GM12878 (cell line): ENCODE measurements at regions not wholly inside any gene's neighbourhood (a gene's known extent, or its start where the extent isn't known, plus 50 kb on each side); places are given as distances from the start of the nearest gene placed in this dataset.
A peak's percentile ranks its signal among the peaks of the same experiment; 100 is the strongest.

Experiments used
- ATAC-seq: fragments of 200-7000 bp; cut with Tn5 transposase; 3 replicates; pipeline ENCODE4 v1.9.1; 2020; ENCODE audit warnings: mild to moderate bottlenecking, moderate library complexity
- BruUV-seq: library from RNA; stranded (reverse); fragments of 400-500 nt; replicated peaks from 2 replicates; lab custom pipeline; 2021; lab: Mats Ljungman, UMichigan
- CTCF ChIA-PET: fragments of 300-600 bp; sonication (Branson Sonifier 250); formaldehyde crosslinking; extraction: SDS; loops from one replicate; lab custom pipeline; 2021; ENCODE audit warnings: inconsistent platforms; lab: Yijun Ruan, JAX
- POLR2A ChIA-PET: fragments of 350-600 bp; formaldehyde crosslinking; extraction: SDS; loops from one replicate; lab custom pipeline; 2021; ENCODE audit warnings: inconsistent platforms; lab: Charles Lee
- RAD21 ChIA-PET: fragments of 300-600 bp; sonication (Branson Sonifier 250); formaldehyde crosslinking; loops from one replicate; lab custom pipeline; 2023; ENCODE audit warnings: antibody characterized with exemption; ENCODE audit not compliant: unreplicated experiment; lab: Charles Lee
- SMC1A ChIA-PET: fragments of 300-600 bp; sonication (Branson Sonifier 250); formaldehyde crosslinking; loops from one replicate; lab custom pipeline; 2023; ENCODE audit not compliant: unreplicated experiment, uncharacterized antibody; lab: Charles Lee
- DNase-seq: peaks from one replicate; pipeline ENCODE4 v3.0.0-alpha.2; 2011; ENCODE audit warnings: low read depth, low spot score
- FAIRE-seq: peaks from 3 replicates; lab custom pipeline; 2011; peaks lifted over from hg19 to GRCh38; lab: Jason Lieb, UNC
- H2AFZ ChIP-seq: 2 replicates; pipeline ENCODE4 v1.6.0; 2011; ENCODE audit warnings: low read depth, low read length, control low read depth; ENCODE audit not compliant: control insufficient read depth
- H3K27ac ChIP-seq: 2 replicates; pipeline ENCODE4 v1.5.1; 2011; ENCODE audit warnings: control low read depth; ENCODE audit not compliant: control insufficient read depth, insufficient read depth
- H3K27me3 ChIP-seq, 2 experiments: replicated peaks in 1 of 2; 2 replicates each; pipeline versions ENCODE4 v1.6.0 to v1.6.1; 2011; ENCODE audit warnings: low read length in 1 of 2; ENCODE audit not compliant: control insufficient read depth in 2 of 2, insufficient read depth in 2 of 2
- H3K36me3 ChIP-seq, 2 experiments: 2 replicates each; pipeline ENCODE4 v1.5.1; 2011; ENCODE audit warnings: low read length in 1 of 2; ENCODE audit not compliant: control insufficient read depth in 2 of 2, insufficient read depth in 2 of 2
- H3K4me1 ChIP-seq: 2 replicates; pipeline ENCODE4 v1.6.1; 2011; ENCODE audit warnings: mild to moderate bottlenecking, low read length, moderate library complexity, mixed read lengths; ENCODE audit not compliant: control insufficient read depth, insufficient read depth
- H3K4me2 ChIP-seq: 2 replicates; pipeline ENCODE4 v1.6.0; 2011; ENCODE audit warnings: control low read depth; ENCODE audit not compliant: control insufficient read depth, insufficient read depth
- H3K4me3 ChIP-seq: fragments of 200-600 bp; sonication (generic); 2 replicates; pipeline ENCODE4 v1.5.1; 2016
- H3K79me2 ChIP-seq: 2 replicates; pipeline ENCODE4 v1.6.0; 2011; ENCODE audit warnings: low read length; ENCODE audit not compliant: control insufficient read depth, insufficient read depth
- H3K9ac ChIP-seq: 2 replicates; pipeline ENCODE4 v1.8.0; 2011; ENCODE audit warnings: low read length, control low read depth, mixed read lengths; ENCODE audit not compliant: control insufficient read depth, insufficient read depth
- H3K9me3 ChIP-seq: replicated peaks from 3 replicates; pipeline ENCODE4 v1.5.1; 2011; ENCODE audit warnings: mild to moderate bottlenecking, low read length; ENCODE audit not compliant: control insufficient read depth, insufficient read depth
- H4K20me1 ChIP-seq: 2 replicates; pipeline ENCODE4 v1.6.0; 2011; ENCODE audit not compliant: control insufficient read depth, insufficient read depth
- BHLHE40 ChIP-seq, 2 experiments: fragments of 450-650 bp in 1 of 2; IDR thresholded peaks; 2 replicates each; pipeline ENCODE4 v1.6.1; 2011 to 2017; ENCODE audit warnings: low read depth in 2 of 2, borderline replicate concordance in 1 of 2, improper control_type of control experiment in 1 of 2, low read length in 1 of 2, mild to moderate bottlenecking in 1 of 2
- BRCA1 ChIP-seq: IDR thresholded peaks from 2 replicates; pipeline ENCODE4 v1.6.1; 2011; ENCODE audit warnings: low read depth, low read length, improper control_type of control experiment
- CREB1 ChIP-seq: IDR thresholded peaks from 2 replicates; pipeline ENCODE4 v1.6.1; 2012; ENCODE audit warnings: low read depth, mild to moderate bottlenecking, inconsistent platforms
- CTCF ChIP-seq, 3 experiments: IDR thresholded peaks in 2 of 3; conservative IDR thresholded peaks in 1 of 3; 2 replicates each; pipeline ENCODE4 v1.5.1; 2011; ENCODE audit warnings: low read depth in 3 of 3, low read length in 3 of 3, mild to moderate bottlenecking in 3 of 3, control low read depth in 2 of 3, moderate library complexity in 2 of 3, inconsistent platforms in 1 of 3, mixed read lengths in 1 of 3; ENCODE audit not compliant: control insufficient read depth in 2 of 3, insufficient read depth in 1 of 3; ENCODE audit errors: extremely low read depth in 1 of 3
- EP300 ChIP-seq, 2 experiments: fragments of 150-350 bp in 1 of 2; IDR thresholded peaks; 2 replicates each; pipeline ENCODE4 v1.6.1; 2011 to 2012; ENCODE audit warnings: low read depth in 2 of 2, low read length in 2 of 2, borderline replicate concordance in 1 of 2, improper control_type of control experiment in 1 of 2, inconsistent platforms in 1 of 2; ENCODE audit not compliant: control insufficient read depth in 1 of 2
- EZH2 ChIP-seq: IDR thresholded peaks from 2 replicates; pipeline ENCODE4 v1.6.1; 2012; ENCODE audit warnings: low read depth, mild to moderate bottlenecking, control low read depth, inconsistent platforms, low read length, borderline replicate concordance; ENCODE audit not compliant: control insufficient read depth
- MYC ChIP-seq: IDR thresholded peaks from 2 replicates; pipeline ENCODE4 v1.6.1; 2011; ENCODE audit warnings: mild to moderate bottlenecking, low read length, moderate library complexity, inconsistent platforms; ENCODE audit not compliant: insufficient read depth, insufficient replicate concordance, insufficient read length, severe bottlenecking
- NFYB ChIP-seq: IDR thresholded peaks from 2 replicates; pipeline ENCODE4 v1.6.1; 2011; ENCODE audit warnings: low read depth, mild to moderate bottlenecking, low read length, improper control_type of control experiment, moderate library complexity; ENCODE audit not compliant: insufficient read depth
- PAX5 ChIP-seq: IDR thresholded peaks from 2 replicates; pipeline ENCODE4 v1.6.1; 2011; ENCODE audit warnings: low read depth, low read length, borderline replicate concordance
- POLR2A ChIP-seq: IDR thresholded peaks from 2 replicates; pipeline ENCODE4 v1.6.1; 2011; ENCODE audit warnings: low read depth, mild to moderate bottlenecking, low read length
- RB1 ChIP-seq: fragments of 450-650 bp; formaldehyde crosslinking; IDR thresholded peaks from 2 replicates; pipeline ENCODE4 v1.6.1; 2017; ENCODE audit warnings: mild to moderate bottlenecking, borderline replicate concordance
- RCOR1 ChIP-seq: conservative IDR thresholded peaks from 2 replicates; pipeline ENCODE4 v1.6.1; 2012; ENCODE audit warnings: low read depth, low read length, improper control_type of control experiment
- SMC3 ChIP-seq: IDR thresholded peaks from 2 replicates; pipeline ENCODE4 v1.6.1; 2011; ENCODE audit warnings: low read length, improper control_type of control experiment, borderline replicate concordance
- ZBTB33 ChIP-seq: fragments of 450-650 bp; IDR thresholded peaks from 2 replicates; pipeline ENCODE4 v1.6.1; 2017; ENCODE audit warnings: mild to moderate bottlenecking
- WGBS: methylation state at CpG from one replicate; pipeline ENCODE4 v1.1.6; 2016; ENCODE audit warnings: low lambda C conversion rate; ENCODE audit not compliant: insufficient replicate concordance, insufficient coverage; ENCODE audit errors: missing lambda C conversion rate; 5-methylcytosine and 5-hydroxymethylcytosine counted together
- in situ Hi-C: fragments of 300-500 bp; cut with MboI; formaldehyde crosslinking; loops from 9 replicates; pipeline ENCODE4 v1.14.3; 2018; ENCODE audit warnings: mixed read lengths
- intact Hi-C: fragments of 100-400 bp; cut with micrococcal nuclease; formaldehyde crosslinking; loops from one replicate; pipeline ENCODE4 v1.14.2; 2022; ENCODE audit not compliant: unreplicated experiment
- TF ChIP-seq, protein P1 (sequence below): fragments of 450-650 bp; IDR thresholded peaks from 2 replicates; pipeline ENCODE4 v1.6.1; 2017; ENCODE audit warnings: mild to moderate bottlenecking, moderate library complexity

GRCh38 chr2:205903549-205904129 lies 182.3 kb downstream of the INO80D start:
- H2AFZ ChIP-seq = no peak overlapping the region
- ChIA-PET POLR2A (no interaction called here), SMC1A (no interaction called here), RAD21 (no interaction called here), CTCF (interaction anchor here (1.1 to 2.7 kb wide), 3 partner anchors 20 to 22 kb away, joined by 6 to 11 read pairs (median 10); no protein-coding TSS in a partner anchor)
- in situ Hi-C loops (no loop called here), intact Hi-C loops (no loop called here)
- no peaks in the 10 kb centered on the region for H4K20me1 ChIP-seq
- H3K4me2 ChIP-seq = no peak overlapping the region
- ATAC-seq (peak; percentile 91), DNase-seq (no peak), FAIRE-seq (no peak)
- H3K9ac ChIP-seq = no peak overlapping the region
- WGBS = 18% methylated on average over 10 of the region's 10 CpGs
- no peaks in the 10 kb centered on the region; a peak in 1 of 4 replicates for H3K27me3 ChIP-seq
- no peaks in the 10 kb centered on the region for H3K79me2 ChIP-seq
- no peaks in the 10 kb centered on the region for H3K36me3 ChIP-seq
- H3K27ac ChIP-seq = no peak overlapping the region
- H3K4me3 ChIP-seq = no peak overlapping the region
- no peaks in the 10 kb centered on the region for H3K4me1 ChIP-seq
- no peaks in the 10 kb centered on the region; the same call in 1 of the 3 replicates for H3K9me3 ChIP-seq
- BruUV-seq = no TSS peak
- no peak for TF ChIP-seq RCOR1
- TF ChIP-seq NFYB = no peak
- peak; percentile 15; the same call in 1 of the 2 replicates for TF ChIP-seq SMC3
- TF ChIP-seq EP300 (IDR thresholded peaks at IDR 0.05; ENCODE audit: borderline replicate concordance in 1 of 2, control insufficient read depth in 1 of 2, low read depth in 2 of 2, low read length in 2 of 2) = no peak
- TF ChIP-seq EZH2 = no peak
- no peak for TF ChIP-seq RB1
- peak in 2 of 3 experiments; percentile 37 to 49; a peak in 4 of 6 replicates for TF ChIP-seq CTCF (IDR thresholded peaks at IDR 0.05 in 2 of 3, conservative IDR thresholded peaks at IDR 0.05 in 1 of 3; ENCODE audit: control insufficient read depth in 2 of 3, extremely low read depth in 1 of 3, insufficient read depth in 1 of 3, low read depth in 3 of 3, low read length in 3 of 3)
- TF ChIP-seq POLR2A = no peak
- no peak for TF ChIP-seq BRCA1
- 0 out of 4 replicates have a peak, but pooled peaks of 1 of the 2 experiments have one; percentile 8 for TF ChIP-seq BHLHE40 (IDR thresholded peaks at IDR 0.05; ENCODE audit: borderline replicate concordance in 1 of 2, low read depth in 2 of 2, low read length in 1 of 2)
- no peak for TF ChIP-seq PAX5
- TF ChIP-seq, protein P1, sequence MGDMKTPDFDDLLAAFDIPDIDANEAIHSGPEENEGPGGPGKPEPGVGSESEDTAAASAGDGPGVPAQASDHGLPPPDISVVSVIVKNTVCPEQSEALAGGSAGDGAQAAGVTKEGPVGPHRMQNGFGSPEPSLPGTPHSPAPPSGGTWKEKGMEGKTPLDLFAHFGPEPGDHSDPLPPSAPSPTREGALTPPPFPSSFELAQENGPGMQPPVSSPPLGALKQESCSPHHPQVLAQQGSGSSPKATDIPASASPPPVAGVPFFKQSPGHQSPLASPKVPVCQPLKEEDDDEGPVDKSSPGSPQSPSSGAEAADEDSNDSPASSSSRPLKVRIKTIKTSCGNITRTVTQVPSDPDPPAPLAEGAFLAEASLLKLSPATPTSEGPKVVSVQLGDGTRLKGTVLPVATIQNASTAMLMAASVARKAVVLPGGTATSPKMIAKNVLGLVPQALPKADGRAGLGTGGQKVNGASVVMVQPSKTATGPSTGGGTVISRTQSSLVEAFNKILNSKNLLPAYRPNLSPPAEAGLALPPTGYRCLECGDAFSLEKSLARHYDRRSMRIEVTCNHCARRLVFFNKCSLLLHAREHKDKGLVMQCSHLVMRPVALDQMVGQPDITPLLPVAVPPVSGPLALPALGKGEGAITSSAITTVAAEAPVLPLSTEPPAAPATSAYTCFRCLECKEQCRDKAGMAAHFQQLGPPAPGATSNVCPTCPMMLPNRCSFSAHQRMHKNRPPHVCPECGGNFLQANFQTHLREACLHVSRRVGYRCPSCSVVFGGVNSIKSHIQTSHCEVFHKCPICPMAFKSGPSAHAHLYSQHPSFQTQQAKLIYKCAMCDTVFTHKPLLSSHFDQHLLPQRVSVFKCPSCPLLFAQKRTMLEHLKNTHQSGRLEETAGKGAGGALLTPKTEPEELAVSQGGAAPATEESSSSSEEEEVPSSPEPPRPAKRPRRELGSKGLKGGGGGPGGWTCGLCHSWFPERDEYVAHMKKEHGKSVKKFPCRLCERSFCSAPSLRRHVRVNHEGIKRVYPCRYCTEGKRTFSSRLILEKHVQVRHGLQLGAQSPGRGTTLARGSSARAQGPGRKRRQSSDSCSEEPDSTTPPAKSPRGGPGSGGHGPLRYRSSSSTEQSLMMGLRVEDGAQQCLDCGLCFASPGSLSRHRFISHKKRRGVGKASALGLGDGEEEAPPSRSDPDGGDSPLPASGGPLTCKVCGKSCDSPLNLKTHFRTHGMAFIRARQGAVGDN = no peak
- 0 out of 2 replicates have a peak, but pooled peaks have one; percentile 37 for TF ChIP-seq ZBTB33
- TF ChIP-seq CREB1 = no peak
- TF ChIP-seq MYC = no peak
